ENCODE measurements at regions not wholly inside any gene's neighbourhood (a gene's known extent, or its start where the extent isn't known, plus 50 kb on each side); places are given as distances from the start of the nearest gene placed in this dataset.

- TF ChIP-seq CTCF (IDR thresholded peaks at IDR 0.05) = no peak
- intact Hi-C loops (cut with DNase I; ENCODE audit: low total_unique reads) = no loop called here
- no peak for DNase-seq
- H3K27ac ChIP-seq = no peak overlapping the region
- no peaks in the 10 kb centered on the region for H3K9me3 ChIP-seq
- H3K27me3 ChIP-seq = no peaks in the 10 kb centered on the region
- no peaks in the 10 kb centered on the region for H3K36me3 ChIP-seq
- H3K4me1 ChIP-seq = peaks cover 0 to 7% (median 0%) of the 10 kb centered on the region in 4 donors
- H3K4me3 ChIP-seq = no peak overlapping the region
These were observed 449.5 kb upstream of the HNRNPA3 start for GRCh38 chr2:176763130-176763529.

GRCh38 chr2:176763851-176764404 is 448.7 kb upstream of the HNRNPA3 start:
- H3K27ac ChIP-seq = no peak overlapping the region
- no peaks in the 10 kb centered on the region for H3K9me3 ChIP-seq
- H3K4me3 ChIP-seq = no peak overlapping the region
- DNase-seq = no peak
- intact Hi-C loops (cut with DNase I; ENCODE audit: low total_unique reads) = no loop called here
- TF ChIP-seq CTCF (IDR thresholded peaks at IDR 0.05) = no peak
- no peaks in the 10 kb centered on the region for H3K36me3 ChIP-seq
- no peaks in the 10 kb centered on the region for H3K27me3 ChIP-seq
- peaks cover 0 to 7% (median 0%) of the 10 kb centered on the region in 4 donors for H3K4me1 ChIP-seq

- intact Hi-C loops (cut with DNase I; ENCODE audit: low total_unique reads) = no loop called here
- Histone ChIP-seq H3K36me3 (no peaks in the 10 kb centered on the region), H3K9me3 (no peaks in the 10 kb centered on the region), H3K4me3 (no peak overlapping the region), H3K27me3 (no peaks in the 10 kb centered on the region), H3K4me1 (peaks cover 0 to 7% (median 0%) of the 10 kb centered on the region in 4 donors), H3K27ac (no peak overlapping the region)
- no peak for DNase-seq
- no peak for TF ChIP-seq CTCF (IDR thresholded peaks at IDR 0.05)
These were observed 447.7 kb upstream of the HNRNPA3 start for GRCh38 chr2:176764921-176765320.

GRCh38 chr2:176766005-176766404 is 446.6 kb upstream of the HNRNPA3 start:
- TF ChIP-seq CTCF (IDR thresholded peaks at IDR 0.05) = no peak
- H3K4me1 ChIP-seq = peaks cover 0 to 7% (median 0%) of the 10 kb centered on the region in 4 donors
- H3K27me3 ChIP-seq = no peaks in the 10 kb centered on the region
- H3K9me3 ChIP-seq = no peaks in the 10 kb centered on the region
- intact Hi-C loops (cut with DNase I; ENCODE audit: low total_unique reads) = no loop called here
- no peak overlapping the region for H3K27ac ChIP-seq
- DNase-seq = no peak
- no peak overlapping the region for H3K4me3 ChIP-seq
- no peaks in the 10 kb centered on the region for H3K36me3 ChIP-seq

- no peak overlapping the region for H3K4me3 ChIP-seq
- no peaks in the 10 kb centered on the region for H3K4me1 ChIP-seq
- no peak for DNase-seq
- no peak overlapping the region for H3K27ac ChIP-seq
- H3K36me3 ChIP-seq = no peaks in the 10 kb centered on the region
- TF ChIP-seq CTCF (IDR thresholded peaks at IDR 0.05) = no peak
- intact Hi-C loops (cut with DNase I; ENCODE audit: low total_unique reads) = no loop called here
- no peaks in the 10 kb centered on the region for H3K9me3 ChIP-seq
- no peaks in the 10 kb centered on the region for H3K27me3 ChIP-seq
These were observed 444.4 kb upstream of the HNRNPA3 start for GRCh38 chr2:176768185-176768584.

- no peak for TF ChIP-seq CTCF (IDR thresholded peaks at IDR 0.05)
- Histone ChIP-seq H3K27me3 (no peaks in the 10 kb centered on the region), H3K4me3 (no peak overlapping the region), H3K36me3 (no peaks in the 10 kb centered on the region), H3K27ac (no peak overlapping the region), H3K4me1 (no peaks in the 10 kb centered on the region), H3K9me3 (no peaks in the 10 kb centered on the region)
- intact Hi-C loops (cut with DNase I; ENCODE audit: low total_unique reads) = no loop called here
- DNase-seq = no peak
These were observed 443.6 kb upstream of the HNRNPA3 start for GRCh38 chr2:176769021-176769420.

Measured in tibial artery (tissue), 4 donors.